HCT116 (cell line): ENCODE measurements at regions not wholly inside any gene's neighbourhood (a gene's known extent, or its start where the extent isn't known, plus 50 kb on each side); places are given as distances from the start of the nearest gene placed in this dataset.

Source experiments
- ATAC-seq: fragments of 200-7000 bp; cut with Tn5 transposase; 2 replicates; pipeline ENCODE4 v1.9.1; 2020; ENCODE audit warnings: mild to moderate bottlenecking, moderate library complexity
- BruUV-seq: library from RNA; stranded (reverse); fragments of 400-500 nt; replicated peaks from 2 replicates; lab custom pipeline; 2021; lab: Mats Ljungman, UMichigan
- CTCF ChIA-PET: fragments of 300-600 bp; sonication (Branson Sonifier 250); formaldehyde crosslinking; loops from one replicate; lab custom pipeline; 2021; ENCODE audit warnings: antibody characterized with exemption; lab: Charles Lee
- POLR2A ChIA-PET: fragments of 300-600, 350-600 bp; sonication (Branson Sonifier 250); formaldehyde crosslinking; loops from one replicate; lab custom pipeline; 2021; ENCODE audit warnings: antibody characterized with exemption; lab: Charles Lee
- RAD21 ChIA-PET, 2 experiments: fragments of 300-600 bp; sonication (Branson Sonifier 250); formaldehyde crosslinking; loops; one replicate each; lab custom pipeline; 2023; ENCODE audit warnings: low total read pairs in 2 of 2; ENCODE audit not compliant: uncharacterized antibody in 2 of 2, unreplicated experiment in 2 of 2, low non-redundant PET in 1 of 2; lab: Charles Lee
- DNase-seq: peaks from one replicate; pipeline ENCODE4 v3.0.0-alpha.2; 2010; ENCODE audit warnings: low read depth, low spot score
- H2AFZ ChIP-seq: fragments of 200-600 bp; shearing (Covaris generic), sonication (generic); 2 replicates; pipeline ENCODE4 v1.6.1; 2017; ENCODE audit warnings: low read depth, mixed run types, mixed read lengths, antibody characterized with exemption, low read length; ENCODE audit not compliant: poor library complexity, severe bottlenecking
- H3K27ac ChIP-seq: 2 replicates; pipeline ENCODE4 v1.5.1; 2012; ENCODE audit warnings: low read depth, low read length
- H3K27me3 ChIP-seq: fragments of 200-600 bp; sonication (generic); 2 replicates; pipeline ENCODE4 v1.6.1; 2016; ENCODE audit warnings: mixed run types, low read length, mixed read lengths; ENCODE audit not compliant: insufficient read depth
- H3K36me3 ChIP-seq, 2 experiments: fragments of 200-500 bp in 1 of 2; fragments of 200-600 bp in 1 of 2; sonication (Bioruptor generic) in 1 of 2; sonication (generic) in 1 of 2; 2 replicates each; pipeline versions ENCODE4 v1.5.1 to v1.6.1; 2014 to 2016; ENCODE audit warnings: low read length in 2 of 2, inconsistent platforms in 1 of 2, mixed read lengths in 1 of 2, mixed run types in 1 of 2; ENCODE audit not compliant: insufficient read depth in 2 of 2, control insufficient read depth in 1 of 2
- H3K4me1 ChIP-seq, 2 experiments: fragments of 200-600 bp in 1 of 2; sonication (generic) in 1 of 2; 2 replicates each; pipeline versions ENCODE4 v1.5.1 to v1.6.1; 2012 to 2017; ENCODE audit warnings: low read length in 2 of 2, inconsistent platforms in 1 of 2, mild to moderate bottlenecking in 1 of 2, mixed read lengths in 1 of 2, mixed run types in 1 of 2, moderate library complexity in 1 of 2; ENCODE audit not compliant: insufficient read depth in 2 of 2, control insufficient read depth in 1 of 2
- H3K4me2 ChIP-seq: fragments of 200-600 bp; sonication (generic); 2 replicates; pipeline ENCODE4 v1.6.1; 2017; ENCODE audit warnings: mixed run types, low read length, mixed read lengths
- H3K4me3 ChIP-seq, 2 experiments: fragments of 200-600 bp in 1 of 2; sonication (generic) in 1 of 2; replicated peaks in 1 of 2; 2 replicates each; pipeline ENCODE4 v1.5.1; 2011 to 2016; ENCODE audit warnings: low read length in 2 of 2, control low read depth in 1 of 2, low read depth in 1 of 2, mild to moderate bottlenecking in 1 of 2, mixed read lengths in 1 of 2, mixed run types in 1 of 2
- H3K79me2 ChIP-seq: fragments of 200-600 bp; sonication (generic); 2 replicates; pipeline ENCODE4 v1.6.1; 2017; ENCODE audit warnings: mild to moderate bottlenecking, mixed run types, low read length, moderate library complexity, mixed read lengths; ENCODE audit not compliant: insufficient read depth
- H3K9ac ChIP-seq: fragments of 200-600 bp; sonication (generic); 2 replicates; pipeline ENCODE4 v1.6.1; 2016; ENCODE audit warnings: low read length, mixed read lengths
- H3K9me2 ChIP-seq: fragments of 200-600 bp; sonication (generic), shearing (Covaris generic); 2 replicates; pipeline ENCODE4 v1.6.1; 2017; ENCODE audit warnings: mixed run types, mild to moderate bottlenecking, moderate library complexity; ENCODE audit not compliant: insufficient read depth
- H3K9me3 ChIP-seq, 2 experiments: fragments of 200-500 bp in 1 of 2; fragments of 200-600 bp in 1 of 2; sonication (Bioruptor generic) in 1 of 2; sonication (generic) in 1 of 2; 2 replicates each; pipeline ENCODE4 v1.6.1; 2014 to 2017; ENCODE audit warnings: low read length in 2 of 2, mixed read lengths in 2 of 2, inconsistent platforms in 1 of 2, low read depth in 1 of 2, mild to moderate bottlenecking in 1 of 2, mixed run types in 1 of 2, moderate library complexity in 1 of 2; ENCODE audit not compliant: control insufficient read depth in 1 of 2, insufficient read depth in 1 of 2
- H4K20me1 ChIP-seq: fragments of 200-600 bp; sonication (generic), shearing (Covaris generic); 2 replicates; pipeline ENCODE4 v1.6.1; 2017; ENCODE audit warnings: mixed run types, mild to moderate bottlenecking, moderate library complexity; ENCODE audit not compliant: insufficient read depth
- CEBPB ChIP-seq: IDR thresholded peaks from 2 replicates; pipeline ENCODE4 v1.6.1; 2012; ENCODE audit warnings: low read depth
- EZH2 ChIP-seq: fragments of 200-600 bp; sonication (generic); IDR thresholded peaks from 2 replicates; pipeline ENCODE4 v1.6.1; 2017; ENCODE audit warnings: antibody characterized with exemption, mixed run types
- RAD21 ChIP-seq: IDR thresholded peaks from 2 replicates; pipeline ENCODE4 v1.6.1; 2012; ENCODE audit warnings: low read depth, mild to moderate bottlenecking
- SIN3A ChIP-seq: IDR thresholded peaks from 2 replicates; pipeline ENCODE4 v1.6.1; 2012; ENCODE audit warnings: low read depth
- SRF ChIP-seq: IDR thresholded peaks from 2 replicates; pipeline ENCODE4 v1.6.1; 2012; ENCODE audit warnings: low read depth
- TCF7L2 ChIP-seq: IDR thresholded peaks from 2 replicates; pipeline ENCODE4 v1.7.0; 2011; ENCODE audit warnings: borderline replicate concordance, inconsistent platforms; ENCODE audit not compliant: insufficient read depth, insufficient read length; ENCODE audit errors: extremely low read depth
- intact Hi-C: fragments of 100-400 bp; cut with micrococcal nuclease; formaldehyde crosslinking; loops from 2 replicates; pipeline ENCODE4 v1.10.0; 2022
- TF ChIP-seq, protein P1 (sequence below): IDR thresholded peaks from 2 replicates; pipeline ENCODE4 v1.6.1; 2011; ENCODE audit warnings: mild to moderate bottlenecking, low read length, moderate library complexity; ENCODE audit not compliant: insufficient replicate concordance; ENCODE audit errors: extremely low read depth
- TF ChIP-seq, protein P2 (sequence below), 3 experiments: fragments of 200-600 bp in 1 of 3; sonication (generic) in 1 of 3; IDR thresholded peaks in 2 of 3; conservative IDR thresholded peaks in 1 of 3; 2 replicates each; pipeline ENCODE4 v1.5.1; 2012 to 2017; ENCODE audit warnings: low read depth in 2 of 3, low read length in 2 of 3, antibody characterized with exemption in 1 of 3, borderline replicate concordance in 1 of 3, control low read depth in 1 of 3, mild to moderate bottlenecking in 1 of 3, mixed read lengths in 1 of 3, mixed run types in 1 of 3, moderate library complexity in 1 of 3; ENCODE audit not compliant: insufficient read depth in 1 of 3
- TF ChIP-seq, protein P3 (sequence below): IDR thresholded peaks from 2 replicates; pipeline ENCODE4 v1.6.1; 2012; ENCODE audit warnings: low read depth

DNA sequence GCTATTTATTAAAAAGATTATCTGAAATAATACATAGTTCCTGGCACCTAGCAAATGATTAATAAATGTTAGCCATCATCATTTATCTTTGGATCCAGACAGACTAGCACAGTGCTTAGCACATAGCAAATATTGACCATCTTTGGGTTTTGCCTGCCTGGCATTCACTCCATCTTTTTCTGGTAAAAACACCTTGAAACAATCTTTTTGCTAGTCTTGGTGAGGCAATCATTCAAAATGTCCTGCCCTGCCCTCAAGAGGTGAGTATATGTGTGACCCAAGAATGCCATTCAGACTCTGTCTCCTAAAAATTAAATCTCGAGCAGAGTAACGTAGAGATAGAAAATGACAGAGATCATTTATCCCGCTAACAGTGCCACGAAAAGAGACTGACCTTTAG is 78.3 kb upstream of the ZNF280D start:
- H3K36me3 ChIP-seq = no peaks in the 10 kb centered on the region
- no peaks in the 10 kb centered on the region for H3K27me3 ChIP-seq
- H3K9ac ChIP-seq = no peak overlapping the region
- ChIA-PET POLR2A (no interaction called here), RAD21 (interaction anchor here in 1 of 2 experiments (0.7 kb wide), 1 partner anchor 353 kb away, joined by 3 read pairs; no protein-coding TSS in a partner anchor), CTCF (interaction anchor here (1.8 kb wide), 1 partner anchor 11 kb away, joined by 5 read pairs; no protein-coding TSS in a partner anchor)
- TF ChIP-seq SRF (no peak), TCF7L2 (no peak)
- TF ChIP-seq, protein P1, sequence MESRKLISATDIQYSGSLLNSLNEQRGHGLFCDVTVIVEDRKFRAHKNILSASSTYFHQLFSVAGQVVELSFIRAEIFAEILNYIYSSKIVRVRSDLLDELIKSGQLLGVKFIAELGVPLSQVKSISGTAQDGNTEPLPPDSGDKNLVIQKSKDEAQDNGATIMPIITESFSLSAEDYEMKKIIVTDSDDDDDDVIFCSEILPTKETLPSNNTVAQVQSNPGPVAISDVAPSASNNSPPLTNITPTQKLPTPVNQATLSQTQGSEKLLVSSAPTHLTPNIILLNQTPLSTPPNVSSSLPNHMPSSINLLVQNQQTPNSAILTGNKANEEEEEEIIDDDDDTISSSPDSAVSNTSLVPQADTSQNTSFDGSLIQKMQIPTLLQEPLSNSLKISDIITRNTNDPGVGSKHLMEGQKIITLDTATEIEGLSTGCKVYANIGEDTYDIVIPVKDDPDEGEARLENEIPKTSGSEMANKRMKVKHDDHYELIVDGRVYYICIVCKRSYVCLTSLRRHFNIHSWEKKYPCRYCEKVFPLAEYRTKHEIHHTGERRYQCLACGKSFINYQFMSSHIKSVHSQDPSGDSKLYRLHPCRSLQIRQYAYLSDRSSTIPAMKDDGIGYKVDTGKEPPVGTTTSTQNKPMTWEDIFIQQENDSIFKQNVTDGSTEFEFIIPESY = no peak
- H2AFZ ChIP-seq = no peak overlapping the region
- no peak overlapping the region for H3K27ac ChIP-seq
- no peaks in the 10 kb centered on the region for H3K79me2 ChIP-seq
- peaks cover 4 to 17% of the 10 kb centered on the region in 2 experiments; a peak in 3 of 4 replicates for H3K9me3 ChIP-seq
- intact Hi-C loops = no loop called here
- no peak overlapping the region for H3K4me2 ChIP-seq
- peaks cover 27 to 29% of the 10 kb centered on the region in 2 experiments for H3K4me1 ChIP-seq
- ATAC-seq (no peak), DNase-seq (no peak)
- no peaks in the 10 kb centered on the region for H3K9me2 ChIP-seq
- BruUV-seq = no TSS peak
- H3K4me3 ChIP-seq = no peak overlapping the region
- H4K20me1 ChIP-seq = no peaks in the 10 kb centered on the region

DNA sequence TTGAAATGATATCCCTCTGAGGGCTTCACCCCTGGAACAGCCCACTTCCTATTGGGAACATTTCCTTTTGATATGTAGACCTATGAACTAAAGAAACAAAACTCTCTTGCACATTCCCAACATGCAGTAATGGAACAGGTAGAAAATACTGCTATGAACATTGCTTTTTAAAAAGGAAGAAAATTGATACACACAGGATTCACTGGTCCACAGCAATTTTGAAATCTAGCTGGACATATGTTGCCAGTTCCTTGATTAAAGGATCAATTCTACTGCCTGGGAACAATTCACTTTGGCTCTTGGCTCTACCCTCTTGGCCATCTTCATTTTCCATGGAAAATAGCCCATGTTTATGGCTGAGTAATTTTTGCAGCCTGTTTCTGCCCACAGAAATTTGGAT is 74.9 kb upstream of the ZNF280D start:
- H3K9ac ChIP-seq = no peak overlapping the region
- H3K27me3 ChIP-seq = no peaks in the 10 kb centered on the region
- CTCF ChIA-PET = no interaction called here
- H3K27ac ChIP-seq = no peak overlapping the region
- POLR2A ChIA-PET = no interaction called here
- BruUV-seq = no TSS peak
- ATAC-seq = no peak
- no peaks in the 10 kb centered on the region for H4K20me1 ChIP-seq
- DNase-seq = no peak
- H3K4me3 ChIP-seq = no peak overlapping the region
- intact Hi-C loops = no loop called here
- TF ChIP-seq EZH2 = no peak
- TF ChIP-seq, protein P2, sequence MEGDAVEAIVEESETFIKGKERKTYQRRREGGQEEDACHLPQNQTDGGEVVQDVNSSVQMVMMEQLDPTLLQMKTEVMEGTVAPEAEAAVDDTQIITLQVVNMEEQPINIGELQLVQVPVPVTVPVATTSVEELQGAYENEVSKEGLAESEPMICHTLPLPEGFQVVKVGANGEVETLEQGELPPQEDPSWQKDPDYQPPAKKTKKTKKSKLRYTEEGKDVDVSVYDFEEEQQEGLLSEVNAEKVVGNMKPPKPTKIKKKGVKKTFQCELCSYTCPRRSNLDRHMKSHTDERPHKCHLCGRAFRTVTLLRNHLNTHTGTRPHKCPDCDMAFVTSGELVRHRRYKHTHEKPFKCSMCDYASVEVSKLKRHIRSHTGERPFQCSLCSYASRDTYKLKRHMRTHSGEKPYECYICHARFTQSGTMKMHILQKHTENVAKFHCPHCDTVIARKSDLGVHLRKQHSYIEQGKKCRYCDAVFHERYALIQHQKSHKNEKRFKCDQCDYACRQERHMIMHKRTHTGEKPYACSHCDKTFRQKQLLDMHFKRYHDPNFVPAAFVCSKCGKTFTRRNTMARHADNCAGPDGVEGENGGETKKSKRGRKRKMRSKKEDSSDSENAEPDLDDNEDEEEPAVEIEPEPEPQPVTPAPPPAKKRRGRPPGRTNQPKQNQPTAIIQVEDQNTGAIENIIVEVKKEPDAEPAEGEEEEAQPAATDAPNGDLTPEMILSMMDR (IDR thresholded peaks at IDR 0.05 in 2 of 3, conservative IDR thresholded peaks at IDR 0.05 in 1 of 3; ENCODE audit: borderline replicate concordance in 1 of 3, insufficient read depth in 1 of 3, low read depth in 2 of 3, low read length in 2 of 3) = no peak
- TF ChIP-seq CEBPB = no peak
- TF ChIP-seq RAD21 = no peak
- TF ChIP-seq SIN3A = no peak
- TF ChIP-seq, protein P3, sequence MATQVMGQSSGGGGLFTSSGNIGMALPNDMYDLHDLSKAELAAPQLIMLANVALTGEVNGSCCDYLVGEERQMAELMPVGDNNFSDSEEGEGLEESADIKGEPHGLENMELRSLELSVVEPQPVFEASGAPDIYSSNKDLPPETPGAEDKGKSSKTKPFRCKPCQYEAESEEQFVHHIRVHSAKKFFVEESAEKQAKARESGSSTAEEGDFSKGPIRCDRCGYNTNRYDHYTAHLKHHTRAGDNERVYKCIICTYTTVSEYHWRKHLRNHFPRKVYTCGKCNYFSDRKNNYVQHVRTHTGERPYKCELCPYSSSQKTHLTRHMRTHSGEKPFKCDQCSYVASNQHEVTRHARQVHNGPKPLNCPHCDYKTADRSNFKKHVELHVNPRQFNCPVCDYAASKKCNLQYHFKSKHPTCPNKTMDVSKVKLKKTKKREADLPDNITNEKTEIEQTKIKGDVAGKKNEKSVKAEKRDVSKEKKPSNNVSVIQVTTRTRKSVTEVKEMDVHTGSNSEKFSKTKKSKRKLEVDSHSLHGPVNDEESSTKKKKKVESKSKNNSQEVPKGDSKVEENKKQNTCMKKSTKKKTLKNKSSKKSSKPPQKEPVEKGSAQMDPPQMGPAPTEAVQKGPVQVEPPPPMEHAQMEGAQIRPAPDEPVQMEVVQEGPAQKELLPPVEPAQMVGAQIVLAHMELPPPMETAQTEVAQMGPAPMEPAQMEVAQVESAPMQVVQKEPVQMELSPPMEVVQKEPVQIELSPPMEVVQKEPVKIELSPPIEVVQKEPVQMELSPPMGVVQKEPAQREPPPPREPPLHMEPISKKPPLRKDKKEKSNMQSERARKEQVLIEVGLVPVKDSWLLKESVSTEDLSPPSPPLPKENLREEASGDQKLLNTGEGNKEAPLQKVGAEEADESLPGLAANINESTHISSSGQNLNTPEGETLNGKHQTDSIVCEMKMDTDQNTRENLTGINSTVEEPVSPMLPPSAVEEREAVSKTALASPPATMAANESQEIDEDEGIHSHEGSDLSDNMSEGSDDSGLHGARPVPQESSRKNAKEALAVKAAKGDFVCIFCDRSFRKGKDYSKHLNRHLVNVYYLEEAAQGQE = no peak
- H3K79me2 ChIP-seq = no peaks in the 10 kb centered on the region
- H2AFZ ChIP-seq = no peak overlapping the region
- no peaks in the 10 kb centered on the region for H3K9me2 ChIP-seq
- peaks cover 4 to 17% of the 10 kb centered on the region in 2 experiments; a peak in 3 of 4 replicates for H3K9me3 ChIP-seq
- peaks cover 7 to 17% of the 10 kb centered on the region in 2 experiments; a peak in 3 of 4 replicates for H3K4me1 ChIP-seq
- H3K36me3 ChIP-seq = no peaks in the 10 kb centered on the region
- RAD21 ChIA-PET = no interaction called here
- H3K4me2 ChIP-seq = no peak overlapping the region
